ENCODE measurements at regions not wholly inside any gene's neighbourhood (a gene's known extent, or its start where the extent isn't known, plus 50 kb on each side); places are given as distances from the start of the nearest gene placed in this dataset.

- ChIA-PET CTCF (no interaction called here), POLR2A (no interaction called here)
- DNase-seq (ENCODE audit: extremely low spot score): no peak
- no peak for TF ChIP-seq CTCF (IDR thresholded peaks at IDR 0.05; ENCODE audit: control extremely low read depth, extremely low read depth, low read depth, missing control alignments)
Observed at GRCh38 chr6:21868226-21868625, 274.7 kb downstream of the SOX4 start.

DNA sequence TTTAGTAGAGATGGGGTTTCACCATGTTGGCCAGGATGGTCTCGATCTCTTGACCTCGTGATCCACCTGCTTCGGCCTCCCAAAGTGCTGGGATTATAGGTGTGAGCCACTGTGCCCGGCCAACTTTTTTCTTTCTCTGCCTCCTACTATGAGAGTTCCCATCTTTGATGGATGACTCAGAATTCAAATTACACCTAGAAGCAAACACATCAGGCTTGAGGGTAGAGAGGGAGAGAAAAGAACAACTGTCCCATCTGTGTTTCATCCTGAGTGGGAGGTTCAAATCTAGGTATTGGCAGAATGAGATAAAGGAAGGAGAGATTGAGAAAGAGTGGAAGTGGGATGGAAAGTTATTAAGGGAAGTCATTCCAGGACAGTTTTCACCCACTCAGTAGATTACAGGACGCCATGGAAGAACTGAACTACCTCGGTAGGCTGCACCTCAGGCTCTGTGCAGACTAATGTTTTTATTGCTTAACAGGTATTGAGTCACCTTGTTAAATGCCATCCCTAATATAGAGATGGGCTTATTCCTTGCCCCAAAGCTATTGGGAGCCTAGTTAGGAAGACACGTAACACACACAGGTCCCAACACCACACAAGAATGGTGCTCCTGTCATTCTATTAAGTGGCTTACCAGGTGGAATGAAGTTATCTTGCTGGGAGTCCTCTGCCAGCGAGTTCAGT lies 275.7 kb downstream of the SOX4 start:
- DNase-seq (ENCODE audit: extremely low spot score): no peak
- ChIA-PET CTCF (interaction anchor here (1.5 kb wide), 1 partner anchor 21 kb away, joined by 3 read pairs; no protein-coding TSS in a partner anchor), POLR2A (no interaction called here)
- no peak for TF ChIP-seq CTCF (IDR thresholded peaks at IDR 0.05; ENCODE audit: control extremely low read depth, extremely low read depth, low read depth, missing control alignments)

- ChIA-PET POLR2A (interaction anchor here (0.5 kb wide), 1 partner anchor 273 kb away, joined by 4 read pairs; no protein-coding TSS in a partner anchor), CTCF (interaction anchor here (0.8 to 1.5 kb wide), 2 partner anchors 20 to 144 kb away, joined by 3 read pairs; no protein-coding TSS in a partner anchor)
- DNase-seq (ENCODE audit: extremely low spot score): no peak
- no peak for TF ChIP-seq CTCF (IDR thresholded peaks at IDR 0.05; ENCODE audit: control extremely low read depth, extremely low read depth, low read depth, missing control alignments)
Observed at GRCh38 chr6:21870076-21870730, 276.7 kb downstream of the SOX4 start.

- no peak for TF ChIP-seq CTCF (IDR thresholded peaks at IDR 0.05; ENCODE audit: control extremely low read depth, extremely low read depth, low read depth, missing control alignments)
- CTCF ChIA-PET: no interaction called here
- no peak for DNase-seq (ENCODE audit: extremely low spot score)
- POLR2A ChIA-PET: no interaction called here
Observed at GRCh38 chr6:21871831-21872230, 278.3 kb downstream of the SOX4 start.

- no peak for TF ChIP-seq CTCF (IDR thresholded peaks at IDR 0.05; ENCODE audit: control extremely low read depth, extremely low read depth, low read depth, missing control alignments)
- ChIA-PET CTCF (no interaction called here), POLR2A (no interaction called here)
- no peak for DNase-seq (ENCODE audit: extremely low spot score)
Observed at GRCh38 chr6:21872749-21873148, 279.2 kb downstream of the SOX4 start.

DNA sequence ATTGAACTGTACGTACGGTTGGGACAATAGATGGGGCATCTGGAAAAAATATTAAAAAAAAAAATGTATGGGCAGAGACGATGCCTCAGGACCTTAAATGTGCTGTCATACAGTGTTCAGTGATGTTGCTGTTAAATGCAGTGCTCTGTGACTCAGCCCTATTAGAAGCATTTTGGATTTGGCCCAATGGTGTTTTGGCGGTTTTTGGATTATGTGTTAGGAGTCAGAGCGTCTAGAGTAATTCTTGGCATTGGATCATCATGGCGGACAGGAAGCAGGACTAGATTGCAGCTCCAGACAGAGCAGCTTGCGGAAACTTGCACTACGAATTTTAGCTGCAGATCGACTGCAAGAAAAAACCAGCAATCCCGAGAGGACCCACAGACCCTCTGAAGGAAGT lies 280.0 kb downstream of the SOX4 start:
- DNase-seq (ENCODE audit: extremely low spot score): no peak
- CTCF ChIA-PET: no interaction called here
- TF ChIP-seq CTCF (IDR thresholded peaks at IDR 0.05; ENCODE audit: control extremely low read depth, extremely low read depth, low read depth, missing control alignments): no peak
- POLR2A ChIA-PET: no interaction called here
